ENCODE measurements at regions not wholly inside any gene's neighbourhood (a gene's known extent, or its start where the extent isn't known, plus 50 kb on each side); places are given as distances from the start of the nearest gene placed in this dataset.
"Not testable (repeated sequence)": the region's sequence is repeated elsewhere in the genome, so short reads cannot be mapped to it uniquely, and the experiment has no call there.

DNA sequence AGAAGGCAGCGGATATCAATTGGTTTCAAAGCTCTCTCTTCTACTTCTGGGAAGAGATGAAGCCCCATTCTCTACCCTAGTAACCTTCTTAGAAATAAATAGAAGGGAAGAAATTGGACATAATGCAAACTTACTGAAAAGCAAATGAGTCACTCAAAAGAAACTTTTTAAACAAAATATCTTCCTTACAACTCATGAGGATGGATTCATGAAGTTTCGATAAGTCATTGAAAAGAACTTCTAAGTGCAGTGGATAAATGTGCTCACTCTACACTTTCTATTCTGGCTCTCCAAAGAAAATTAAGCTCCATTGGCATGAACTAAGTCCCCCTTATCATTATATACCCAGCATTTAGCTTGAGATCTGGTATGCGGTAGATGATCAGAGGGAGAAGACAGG lies 899.5 kb downstream of the RPS29 start:
- DNase-seq: no peak

DNA sequence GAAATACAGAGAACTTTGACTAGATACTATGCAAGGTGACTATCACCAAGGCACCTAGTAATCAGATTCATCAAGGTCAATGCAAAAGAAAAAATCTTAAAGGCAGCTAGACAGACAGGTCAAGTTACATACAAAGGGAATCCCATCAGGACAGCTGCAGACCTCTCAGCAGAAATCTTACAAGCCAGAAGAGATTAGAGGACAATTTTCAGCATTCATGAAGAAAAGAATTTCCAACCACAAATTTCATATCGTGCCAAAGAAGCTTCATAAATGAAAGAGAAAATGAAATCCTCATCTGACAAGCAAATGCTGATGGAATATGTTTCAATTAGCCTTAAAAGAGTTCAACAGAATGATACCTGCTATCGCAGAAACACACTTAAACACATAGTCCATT lies 913.7 kb downstream of the RPS29 start:
- DNase-seq: no peak

DNA sequence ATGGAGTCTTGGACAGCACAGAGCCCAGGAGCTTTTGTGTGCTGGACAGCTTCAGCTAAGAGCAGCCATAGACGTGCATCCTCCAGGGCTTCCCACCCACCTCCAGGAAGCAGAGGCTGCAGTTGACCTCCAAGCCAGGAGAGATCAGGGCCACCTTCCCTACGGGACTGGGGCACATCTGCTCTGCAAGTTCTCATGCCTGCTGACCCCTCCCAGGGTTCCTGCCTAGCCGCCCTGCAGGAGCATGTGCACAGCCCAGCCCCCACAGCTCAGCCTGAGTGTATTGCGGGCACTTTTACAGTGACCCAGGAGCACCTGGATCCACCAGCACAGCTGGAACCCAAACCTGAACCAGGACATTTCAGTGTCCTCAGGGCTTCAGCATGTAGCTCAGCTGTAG lies 915.2 kb downstream of the RPS29 start:
- DNase-seq: no peak

DNA sequence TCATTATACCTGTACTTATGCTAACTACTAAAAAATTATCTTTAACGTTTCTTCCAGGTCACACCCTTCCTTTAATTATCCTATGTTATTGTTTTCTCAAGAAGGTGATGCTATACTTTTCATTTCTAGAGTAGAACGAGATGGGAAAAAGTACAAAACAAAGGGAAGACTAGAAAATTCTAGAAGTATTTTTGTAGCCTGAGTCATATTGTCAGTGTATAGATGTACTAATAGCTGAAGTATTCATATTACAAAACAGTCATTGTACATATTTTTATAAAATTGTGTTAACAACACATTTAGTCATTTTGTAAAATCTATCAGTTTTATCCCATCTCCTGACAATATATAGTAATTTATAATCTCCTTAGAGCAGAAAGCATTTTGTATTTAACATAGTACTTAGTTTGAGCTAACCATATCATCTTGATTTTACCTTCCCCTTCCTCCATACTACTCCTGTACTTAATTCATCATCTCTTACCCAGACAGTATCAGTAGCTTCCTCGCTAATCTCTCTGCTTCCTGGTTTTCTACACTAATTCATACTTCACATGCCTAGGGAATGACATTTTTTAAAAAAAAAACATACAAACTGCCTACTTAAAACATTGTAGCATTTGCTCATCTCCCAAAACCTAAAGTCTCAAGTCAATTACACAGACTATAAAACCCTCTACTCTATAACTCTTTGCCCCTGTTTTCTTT lies 920.9 kb downstream of the RPS29 start:
- DNase-seq: no peak

DNA sequence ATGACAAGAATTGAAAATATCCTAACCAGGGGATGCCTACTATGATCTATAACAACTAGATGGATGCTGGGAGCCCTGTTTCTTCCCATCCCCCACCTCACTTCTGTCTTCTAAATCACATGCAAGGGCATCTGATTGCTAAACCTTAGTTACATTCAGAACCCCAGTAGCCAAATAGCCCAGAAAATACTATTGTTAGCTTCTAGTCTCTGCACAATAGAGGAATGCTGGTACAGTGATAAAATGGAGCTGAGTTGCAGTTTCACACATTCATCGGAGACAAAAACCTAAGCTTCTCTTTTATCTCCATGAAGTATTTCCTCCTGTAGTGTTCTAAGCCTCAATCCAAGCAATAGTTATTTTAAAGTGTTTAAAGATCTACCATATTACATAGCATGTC lies 942.9 kb downstream of the RPS29 start:
- DNase-seq: no peak

DNA sequence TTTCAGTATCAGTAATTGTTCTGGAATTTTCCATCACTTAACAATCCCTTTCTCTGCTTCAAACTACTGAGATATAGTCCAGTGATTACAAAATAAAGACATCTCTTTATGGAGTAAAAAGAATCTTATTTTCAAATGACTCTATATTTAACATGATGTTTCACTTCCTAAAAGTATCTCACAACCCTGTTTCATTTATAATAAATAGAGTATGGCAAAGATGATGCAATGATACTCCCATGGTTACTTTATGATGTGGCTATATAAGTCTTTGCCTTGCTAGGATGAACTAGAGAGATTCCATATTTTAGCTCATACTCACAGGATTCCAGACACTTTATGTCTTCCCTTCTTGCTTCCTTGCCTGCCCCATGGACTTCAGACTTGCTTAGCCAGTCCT lies 953.5 kb upstream of the MDGA2 start:
- no peak for DNase-seq

DNA sequence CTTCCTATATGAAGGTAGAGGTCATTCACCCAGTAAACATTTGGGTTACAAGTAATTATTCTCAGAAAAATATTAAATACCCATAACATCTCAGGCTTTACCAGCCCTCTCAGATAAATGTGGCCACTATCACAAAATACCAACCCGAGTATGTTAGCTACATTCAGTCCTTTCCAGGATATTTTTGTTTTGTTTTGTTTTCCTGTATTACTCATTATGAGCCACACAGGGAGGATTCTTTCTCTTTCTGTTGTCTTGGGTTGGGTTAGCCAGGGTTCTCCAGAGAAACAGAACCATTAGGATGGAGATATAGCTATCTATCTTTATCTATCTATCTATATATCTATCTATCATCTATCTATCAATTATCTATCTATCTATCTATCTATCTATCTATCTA lies 947.6 kb upstream of the MDGA2 start:
- DNase-seq: no peak

DNA sequence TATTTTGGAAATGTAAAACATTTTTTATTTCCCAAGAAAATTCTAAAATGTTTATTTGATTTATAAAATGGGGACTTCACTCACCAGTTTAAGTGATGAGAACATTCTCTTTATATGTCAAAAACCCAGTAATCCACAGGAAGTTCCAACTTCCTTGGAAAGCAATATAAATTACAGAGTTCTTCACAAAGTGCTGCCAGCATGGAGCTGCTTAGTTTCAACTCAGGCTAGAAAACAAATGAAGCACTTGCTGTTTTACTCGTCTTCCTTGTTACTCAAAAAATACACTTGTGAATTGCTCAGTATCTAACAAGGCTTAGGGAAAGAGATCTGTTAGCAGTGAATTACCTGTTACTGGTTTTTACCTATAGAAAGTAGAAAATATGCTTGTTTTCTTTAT lies 942.7 kb upstream of the MDGA2 start:
- DNase-seq: no peak

DNA sequence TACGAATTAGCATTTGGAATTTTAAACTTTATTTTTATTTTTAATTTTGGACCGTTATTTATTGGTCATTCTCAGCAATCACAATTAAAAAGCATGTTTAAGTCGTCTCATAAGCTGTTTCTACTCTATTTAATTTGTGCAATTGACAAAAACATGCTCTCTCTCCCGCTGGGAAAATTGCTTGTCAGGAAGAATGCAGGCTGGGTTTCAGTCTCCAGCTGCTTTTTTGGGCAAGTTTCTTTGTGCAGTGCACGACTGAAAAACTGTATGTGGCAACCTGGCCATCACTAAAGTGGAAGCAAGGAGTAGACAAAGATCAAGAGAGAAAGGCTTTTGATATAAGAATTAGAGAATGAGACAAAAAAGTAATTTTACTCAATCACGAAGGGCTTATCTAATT lies 941.5 kb upstream of the MDGA2 start:
- DNase-seq: no peak

DNA sequence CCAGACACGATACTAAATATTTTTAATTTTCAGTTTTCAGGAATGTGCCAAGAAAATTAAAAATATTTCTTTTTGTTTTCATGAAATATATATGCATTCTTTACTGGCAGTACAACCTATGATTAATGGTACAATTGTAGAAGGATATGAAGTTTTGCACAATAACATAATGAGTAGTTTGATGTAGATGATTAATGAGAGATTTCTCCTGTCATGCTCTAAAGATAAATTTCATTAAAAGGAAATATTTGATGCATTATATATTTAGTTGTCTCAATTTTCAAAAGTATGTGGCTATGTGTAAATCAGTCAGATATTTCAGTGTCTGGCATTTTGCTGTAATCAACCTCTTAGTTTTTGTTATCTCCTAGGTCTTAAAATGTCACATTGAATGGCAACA lies 940.2 kb upstream of the MDGA2 start:
- DNase-seq: no peak

DNA sequence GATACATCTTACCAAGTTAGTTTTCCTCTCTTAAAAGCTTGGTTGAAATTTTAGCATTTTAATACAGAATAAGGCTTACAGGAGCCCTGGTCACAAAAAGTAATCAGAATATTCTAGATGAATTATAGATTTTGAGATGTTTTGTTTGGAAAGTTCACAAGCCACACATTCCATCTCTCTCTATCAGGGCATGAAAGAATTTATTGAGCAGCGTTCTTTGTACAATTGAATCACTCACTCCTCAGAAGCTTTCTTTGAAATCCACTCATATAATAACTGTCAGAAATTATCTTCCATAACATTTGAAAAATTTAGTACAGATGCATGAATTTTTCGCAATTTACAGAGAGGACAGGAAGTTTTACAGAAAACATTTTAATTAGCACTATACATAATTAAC lies 938.6 kb upstream of the MDGA2 start:
- no peak for DNase-seq

DNA sequence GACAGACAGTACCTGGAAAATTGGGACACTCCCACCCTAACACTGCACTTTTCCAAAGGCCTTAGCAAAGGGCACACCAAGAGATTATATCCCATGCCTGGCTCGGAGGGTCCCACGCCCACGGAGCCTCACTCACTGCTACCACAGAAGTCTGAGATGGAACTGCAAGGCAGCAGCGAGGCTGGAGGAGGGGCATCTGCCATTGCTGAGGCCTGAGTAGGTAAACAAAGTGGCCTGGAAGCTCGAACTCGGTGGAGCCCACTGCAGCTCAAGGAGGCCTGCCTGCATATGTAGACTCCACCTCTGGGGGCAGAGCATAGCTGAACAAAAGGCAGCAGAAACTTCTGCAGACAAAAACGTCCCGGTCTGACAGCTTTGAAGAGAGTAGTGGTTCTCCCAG lies 931.6 kb upstream of the MDGA2 start:
- DNase-seq: not testable (repeated sequence)

DNA sequence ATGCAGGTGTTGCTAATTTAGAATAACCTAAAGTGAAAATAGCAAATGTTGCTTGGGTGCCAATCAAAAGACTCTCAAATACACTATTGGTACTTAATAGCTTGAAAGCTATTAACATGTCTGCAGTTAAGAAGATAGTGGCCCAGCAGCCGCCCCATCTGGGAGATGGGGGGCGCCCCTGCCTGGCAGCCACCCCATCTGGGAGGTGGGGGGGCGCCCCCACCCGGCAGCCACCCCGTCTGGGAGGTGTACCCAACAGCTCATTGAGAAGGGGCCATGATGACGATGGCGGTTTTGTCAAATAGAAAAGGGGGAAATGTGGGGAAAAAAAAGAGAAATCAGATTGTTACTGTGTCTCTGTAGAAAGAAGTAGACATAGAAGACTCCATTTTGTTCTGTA lies 923.1 kb upstream of the MDGA2 start:
- no peak for DNase-seq

DNA sequence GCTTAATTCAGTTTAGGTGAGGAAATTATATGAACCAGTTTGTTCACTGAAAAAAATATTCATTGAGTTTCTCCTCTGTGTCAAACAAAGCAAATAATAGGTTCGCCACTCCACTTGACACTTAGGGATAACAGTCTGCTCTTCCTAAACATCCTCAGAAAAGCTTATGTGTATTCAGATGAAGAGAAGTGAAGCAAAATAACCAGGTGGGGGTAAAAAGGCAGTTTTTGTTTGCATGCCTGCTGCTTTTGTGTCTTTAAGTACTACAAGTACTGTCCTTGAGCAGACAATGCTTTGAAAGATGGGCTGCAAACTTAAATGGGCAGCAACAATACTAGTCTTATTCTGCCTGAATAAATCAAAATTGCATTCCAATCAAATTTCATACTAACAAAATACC lies 910.7 kb upstream of the MDGA2 start:
- DNase-seq: no peak

DNA sequence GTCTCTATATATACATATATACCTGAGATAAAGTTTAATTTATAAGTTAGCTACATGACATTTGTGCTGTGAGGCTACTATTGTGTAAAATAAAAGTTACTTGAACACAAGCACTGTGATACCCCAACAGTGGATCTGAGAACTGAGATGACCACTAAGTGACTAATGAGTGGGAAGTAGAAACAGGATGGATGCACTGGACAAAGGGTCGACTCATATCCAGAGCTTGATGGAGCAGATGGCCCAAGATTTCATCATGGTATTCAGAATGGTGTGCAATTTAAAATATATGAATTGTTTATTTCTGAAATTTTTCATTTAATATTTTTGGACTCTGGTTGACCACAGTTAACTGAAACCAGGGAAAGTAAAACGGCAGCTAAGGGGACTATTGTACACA lies 908.6 kb upstream of the MDGA2 start:
- DNase-seq: no peak

DNA sequence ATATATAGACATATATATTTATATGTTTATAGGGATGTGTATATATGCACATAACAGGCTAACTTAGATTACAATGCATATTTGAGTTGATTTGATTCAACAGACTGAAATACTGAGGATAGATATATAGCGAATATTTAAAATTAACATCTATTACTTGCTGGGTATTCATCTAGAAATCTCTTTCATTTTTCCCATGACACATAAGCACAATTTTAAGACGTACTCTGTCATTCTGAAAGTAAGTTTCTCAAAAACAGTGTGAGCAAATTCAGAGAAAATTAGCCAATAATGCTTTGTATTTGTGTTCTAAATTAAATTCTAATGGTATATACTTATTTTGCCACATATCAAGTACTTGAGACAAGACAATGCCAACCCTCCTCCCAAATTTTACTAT lies 907.5 kb upstream of the MDGA2 start:
- no peak for DNase-seq

DNA sequence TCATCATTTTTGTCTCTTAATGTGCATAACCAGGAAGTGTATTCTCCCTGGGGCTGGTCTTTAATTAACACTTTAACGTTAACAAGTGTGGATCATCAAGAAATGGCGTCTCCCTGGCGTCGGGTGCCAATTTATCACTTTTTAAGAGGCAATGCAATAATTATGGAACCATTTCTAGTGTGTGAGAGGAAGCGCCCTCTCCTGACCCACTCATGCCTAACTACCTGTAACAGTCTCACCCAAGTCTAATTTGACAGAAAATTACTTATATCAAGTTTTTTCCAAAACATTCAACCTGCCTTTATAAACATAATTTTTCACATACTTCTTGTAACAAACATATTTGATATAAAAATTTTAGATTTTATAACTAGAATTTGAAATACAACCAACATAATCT lies 905.3 kb upstream of the MDGA2 start:
- DNase-seq: no peak

DNA sequence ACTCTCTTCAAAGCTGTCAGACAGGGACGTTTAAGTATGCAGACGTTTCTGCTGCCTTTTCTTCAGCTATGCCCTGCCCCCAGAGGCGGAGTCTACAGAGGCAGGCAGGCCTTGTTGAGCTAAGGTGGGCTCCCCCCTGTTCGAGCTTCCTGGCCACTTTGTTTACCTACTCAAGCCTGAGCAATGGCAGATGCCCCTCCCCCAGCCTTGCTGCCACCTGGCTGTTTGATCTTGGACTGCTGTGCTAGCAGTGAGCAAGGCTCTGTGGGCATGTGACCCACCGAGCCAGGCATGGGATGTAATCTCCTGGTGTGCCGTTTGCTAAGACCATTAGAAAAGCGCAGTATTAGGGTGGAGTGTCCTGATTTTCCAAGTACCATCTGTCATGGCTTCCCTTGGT lies 900.4 kb upstream of the MDGA2 start:
- DNase-seq: no peak

DNA sequence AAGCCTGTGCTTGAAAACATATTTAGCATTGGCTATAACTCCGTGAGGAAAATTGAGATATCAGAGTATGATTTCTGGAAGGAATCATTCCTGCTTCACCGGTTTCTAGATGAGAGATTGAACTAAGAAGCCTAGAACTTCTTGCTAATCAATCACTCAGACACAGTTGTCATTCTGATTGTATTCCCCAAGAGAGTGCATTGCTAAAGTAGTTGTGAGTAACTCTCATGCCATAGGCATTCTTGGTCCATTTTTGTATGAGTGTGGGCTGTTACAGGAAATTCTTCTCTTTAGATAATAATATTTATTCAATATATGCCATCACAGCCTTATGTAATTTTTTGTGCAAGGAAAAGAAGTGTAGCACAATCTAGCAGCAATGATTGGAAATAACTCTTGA lies 893.3 kb upstream of the MDGA2 start:
- no peak for DNase-seq

DNA sequence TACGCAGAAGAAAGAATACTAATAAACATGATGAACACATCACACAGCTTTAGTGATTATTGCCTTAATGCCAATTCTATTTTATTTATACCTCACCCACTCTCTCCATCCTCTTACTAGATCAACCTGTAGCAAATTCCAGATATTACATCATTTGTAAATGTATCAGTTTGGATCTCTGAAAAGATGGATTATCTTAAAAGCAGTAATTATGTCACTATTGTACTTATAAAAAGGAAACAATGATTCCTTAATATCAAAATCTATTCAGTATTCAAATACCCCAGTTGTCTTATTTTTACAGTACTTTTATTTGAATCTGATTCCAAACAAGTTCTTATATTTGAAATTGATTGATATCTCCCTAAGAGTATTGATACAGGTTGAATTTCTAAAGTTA lies 892.8 kb upstream of the MDGA2 start:
- DNase-seq: no peak

DNA sequence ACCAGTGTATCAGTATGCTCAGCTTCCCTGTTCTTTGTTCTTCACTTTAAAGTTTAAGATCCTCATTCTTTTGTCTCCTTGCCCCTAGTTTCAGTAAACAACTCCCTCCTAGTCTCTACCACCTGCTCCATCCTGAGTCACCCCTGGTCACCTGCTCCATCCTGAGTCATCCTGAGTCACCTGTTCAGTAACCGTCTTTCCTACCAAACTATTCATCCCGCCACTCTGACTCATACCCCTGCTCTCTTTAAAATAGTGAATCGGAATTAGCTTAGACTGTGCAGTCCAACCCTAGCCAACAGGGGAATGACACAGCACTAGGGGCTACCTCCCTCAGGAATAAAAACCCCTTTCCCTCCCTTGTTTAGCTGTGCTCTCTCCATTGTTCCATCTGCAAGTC lies 888.1 kb upstream of the MDGA2 start:
- no peak for DNase-seq

DNA sequence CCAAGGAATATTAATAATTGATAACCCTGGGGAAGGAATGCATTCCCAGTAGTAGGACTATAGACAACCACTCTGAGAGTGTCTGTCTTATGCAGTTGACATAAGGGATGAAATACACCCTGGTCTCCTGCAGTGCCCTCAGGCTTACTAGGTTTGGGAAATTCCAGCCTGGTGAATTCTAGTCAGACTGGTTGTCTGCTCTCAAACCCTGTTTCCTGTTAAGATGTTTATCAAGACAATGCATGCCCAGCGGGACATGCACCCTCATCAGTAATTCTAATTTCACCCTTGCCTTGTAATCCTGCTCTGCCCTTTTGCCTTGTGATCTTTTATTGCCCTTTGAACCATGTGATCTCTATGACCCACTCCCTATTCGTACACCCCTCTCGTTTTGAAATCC lies 886.0 kb upstream of the MDGA2 start:
- not testable (repeated sequence) for DNase-seq

DNA sequence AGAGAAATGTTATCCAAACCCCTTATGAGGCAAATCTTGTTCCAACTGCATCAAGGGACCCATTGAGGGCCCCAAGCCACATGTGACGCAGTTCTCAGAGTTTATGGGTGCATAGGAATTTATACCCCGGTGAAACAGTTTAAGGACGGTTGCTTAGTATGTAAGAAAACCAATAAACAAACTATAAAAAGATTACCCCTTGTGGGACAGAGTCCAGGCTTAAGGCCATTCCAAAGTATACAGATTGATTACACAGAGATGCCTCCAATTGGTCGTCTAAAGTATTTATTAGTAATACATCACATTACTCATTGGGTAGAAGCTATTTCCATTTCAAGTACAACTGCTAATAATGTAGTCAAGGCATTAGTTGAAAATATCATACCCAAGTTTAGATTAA lies 885.0 kb upstream of the MDGA2 start:
- no peak for DNase-seq

DNA sequence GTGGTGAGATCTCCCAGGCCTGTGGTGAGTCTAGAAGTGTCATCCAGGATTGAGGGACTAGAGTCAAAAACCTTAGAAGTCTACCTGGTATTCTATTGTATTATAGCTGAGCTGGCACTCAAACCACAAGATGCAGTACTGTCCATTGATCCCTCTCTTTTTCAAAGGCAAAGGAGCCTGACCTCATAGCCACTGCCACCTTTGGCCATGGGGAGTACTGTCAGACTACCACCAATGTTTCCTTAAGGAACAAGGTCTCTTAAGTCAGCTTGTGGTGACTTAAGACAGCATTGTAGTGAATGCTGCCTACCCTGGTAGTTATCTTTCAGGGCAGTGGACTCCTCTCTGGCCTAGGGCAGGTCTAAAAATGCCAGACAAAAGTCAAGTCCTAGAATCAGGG lies 878.0 kb upstream of the MDGA2 start:
- DNase-seq: no peak

DNA sequence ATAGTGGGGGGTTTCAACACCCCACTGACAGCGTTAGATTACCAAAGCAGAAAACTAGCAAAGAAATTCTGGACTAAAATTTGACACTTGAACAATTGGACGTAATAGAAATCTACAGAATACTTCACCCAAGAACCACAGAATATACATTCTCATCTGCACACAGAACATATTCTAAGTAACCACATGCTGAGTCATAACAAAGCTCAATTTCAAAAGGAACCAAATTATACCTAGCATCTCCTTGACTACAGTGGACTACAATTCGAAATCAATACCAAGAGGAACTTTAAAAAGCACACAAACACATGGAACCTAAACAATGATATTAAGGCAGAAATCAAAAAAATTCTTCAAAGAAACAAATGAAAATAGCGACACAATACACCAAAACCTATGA lies 871.6 kb upstream of the MDGA2 start:
- DNase-seq: no peak

DNA sequence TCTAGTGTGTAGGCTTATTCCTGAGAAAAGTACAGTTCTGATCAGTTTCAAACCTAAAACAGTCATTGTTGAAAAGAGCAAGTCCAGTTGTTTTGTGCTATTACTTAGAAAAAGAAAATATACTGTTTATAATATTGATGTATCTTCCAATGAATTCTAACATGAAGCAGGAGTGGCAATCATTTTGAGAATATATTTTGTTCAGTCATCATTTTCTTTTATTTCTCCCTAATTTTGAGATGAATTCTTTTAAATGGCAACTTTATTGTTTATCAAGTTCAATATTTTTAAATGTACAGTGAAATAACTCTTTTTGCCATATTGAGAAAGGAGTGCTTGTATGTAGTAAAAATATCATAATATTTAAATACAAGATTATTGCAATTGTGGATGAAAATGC lies 862.2 kb upstream of the MDGA2 start:
- no peak for DNase-seq
